OCI-LY7 (cell line): ENCODE measurements at regions not wholly inside any gene's neighbourhood (a gene's known extent, or its start where the extent isn't known, plus 50 kb on each side); places are given as distances from the start of the nearest gene placed in this dataset.

ENCODE experiments used
- BruUV-seq: library from RNA; stranded (reverse); fragments of 400-500 nt; replicated peaks from 2 replicates; lab custom pipeline; 2021; lab: Mats Ljungman, UMichigan
- CTCF ChIA-PET: fragments of 300-600 bp; sonication (Branson Sonifier 250); formaldehyde crosslinking; loops from one replicate; lab custom pipeline; 2022; ENCODE audit warnings: antibody characterized with exemption; ENCODE audit not compliant: unreplicated experiment; lab: Charles Lee
- POLR2A ChIA-PET: fragments of 300-600 bp; sonication (Branson Sonifier 250); formaldehyde crosslinking; loops from one replicate; lab custom pipeline; 2022; ENCODE audit warnings: antibody characterized with exemption; lab: Charles Lee
- DNase-seq: peaks from one replicate; pipeline ENCODE4 v3.0.0-alpha.2; 2015; ENCODE audit warnings: low spot score
- H2AFZ ChIP-seq: fragments of 200-600 bp; sonication (generic), shearing (Covaris generic); 2 replicates; pipeline ENCODE4 v1.6.1; 2014; ENCODE audit warnings: mild to moderate bottlenecking, antibody characterized with exemption, low read length, moderate library complexity
- H3K27ac ChIP-seq: fragments of 200-600 bp; sonication (generic); 2 replicates; pipeline ENCODE4 v1.5.1; 2014; ENCODE audit warnings: mixed run types, low read depth, mild to moderate bottlenecking, moderate library complexity, low read length, inconsistent platforms; ENCODE audit not compliant: poor library complexity, severe bottlenecking
- H3K36me3 ChIP-seq: fragments of 200-600 bp; sonication (generic); 2 replicates; pipeline ENCODE4 v1.6.1; 2014; ENCODE audit warnings: mild to moderate bottlenecking, antibody characterized with exemption, low read length, moderate library complexity, mixed read lengths; ENCODE audit not compliant: insufficient read depth
- H3K4me1 ChIP-seq: fragments of 200-600 bp; sonication (generic); 2 replicates; pipeline ENCODE4 v1.5.1; 2014; ENCODE audit warnings: mild to moderate bottlenecking, low read length; ENCODE audit not compliant: insufficient read depth, poor library complexity, severe bottlenecking
- H3K4me2 ChIP-seq: fragments of 200-600 bp; sonication (generic); 2 replicates; pipeline ENCODE4 v1.6.1; 2014; ENCODE audit warnings: mild to moderate bottlenecking, low read length
- H3K4me3 ChIP-seq: fragments of 200-600 bp; sonication (generic); 2 replicates; pipeline ENCODE4 v1.5.1; 2014; ENCODE audit warnings: mild to moderate bottlenecking, low read depth, low read length; ENCODE audit not compliant: poor library complexity, severe bottlenecking
- H3K79me2 ChIP-seq: fragments of 200-600 bp; sonication (generic); 2 replicates; pipeline ENCODE4 v1.6.1; 2016; ENCODE audit warnings: low read depth, mild to moderate bottlenecking, low read length, moderate library complexity, mixed read lengths; ENCODE audit not compliant: insufficient read depth
- H3K9me2 ChIP-seq: fragments of 200-600 bp; sonication (generic); 2 replicates; pipeline ENCODE4 v1.6.1; 2016; ENCODE audit warnings: mild to moderate bottlenecking, low read length, mixed read lengths; ENCODE audit not compliant: insufficient read depth
- H3K9me3 ChIP-seq: fragments of 200-600 bp; sonication (generic); 2 replicates; pipeline ENCODE4 v1.6.1; 2014; ENCODE audit warnings: mild to moderate bottlenecking, mixed run types, low read length, mixed read lengths
- H4K20me1 ChIP-seq: fragments of 200-600 bp; sonication (generic); 2 replicates; pipeline ENCODE4 v1.6.1; 2014; ENCODE audit warnings: mild to moderate bottlenecking, antibody characterized with exemption, low read length, moderate library complexity, mixed read lengths; ENCODE audit not compliant: insufficient read depth
- EZH2phosphoT487 ChIP-seq: fragments of 200-600 bp; sonication (generic); IDR thresholded peaks from 2 replicates; pipeline ENCODE4 v1.6.1; 2018; ENCODE audit warnings: low read depth, borderline replicate concordance, mild to moderate bottlenecking, mixed run types, antibody characterized with exemption, low read length, moderate library complexity, mixed read lengths
- intact Hi-C: fragments of 100-400 bp; cut with micrococcal nuclease; formaldehyde crosslinking; loops from one replicate; pipeline ENCODE4 v1.10.0; 2022; ENCODE audit not compliant: unreplicated experiment
- TF ChIP-seq, protein P1 (sequence below): fragments of 200-600 bp; sonication (generic); conservative IDR thresholded peaks from 2 replicates; pipeline ENCODE4 v1.5.1; 2014; ENCODE audit warnings: mild to moderate bottlenecking, antibody characterized with exemption, low read length, moderate library complexity, mixed read lengths

DNA sequence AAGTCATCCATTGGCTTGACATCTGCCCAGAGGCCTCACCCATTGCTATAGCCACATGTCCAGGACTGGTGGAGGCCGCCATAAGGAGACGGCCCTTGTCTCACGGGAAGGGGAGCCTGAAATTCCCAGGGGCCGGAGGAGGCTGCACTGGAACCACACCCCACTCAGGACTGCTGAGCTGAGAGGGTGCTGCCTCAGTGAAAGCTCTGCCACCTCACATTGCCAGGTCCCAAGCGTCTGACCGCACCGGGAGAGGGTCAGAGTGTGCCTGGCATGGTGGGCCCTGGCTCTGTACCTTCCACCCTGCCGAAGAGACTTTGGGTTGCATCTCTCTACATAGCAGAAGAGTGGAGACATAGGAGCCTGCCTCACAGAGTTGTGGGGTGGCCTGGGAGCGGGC, 134.1 kb upstream of the GLI2 start:
- no peak overlapping the region for H2AFZ ChIP-seq
- no peaks in the 10 kb centered on the region for H3K9me3 ChIP-seq
- no peak overlapping the region for H3K4me3 ChIP-seq
- no peak overlapping the region for H3K4me2 ChIP-seq
- no peaks in the 10 kb centered on the region for H3K79me2 ChIP-seq
- no peaks in the 10 kb centered on the region for H4K20me1 ChIP-seq
- BruUV-seq: no TSS peak
- DNase-seq: no peak
- intact Hi-C loops: no loop called here
- ChIA-PET POLR2A (no interaction called here), CTCF (no interaction called here)
- no peak overlapping the region for H3K27ac ChIP-seq
- H3K9me2 ChIP-seq: no peaks in the 10 kb centered on the region
- TF ChIP-seq, protein P1, sequence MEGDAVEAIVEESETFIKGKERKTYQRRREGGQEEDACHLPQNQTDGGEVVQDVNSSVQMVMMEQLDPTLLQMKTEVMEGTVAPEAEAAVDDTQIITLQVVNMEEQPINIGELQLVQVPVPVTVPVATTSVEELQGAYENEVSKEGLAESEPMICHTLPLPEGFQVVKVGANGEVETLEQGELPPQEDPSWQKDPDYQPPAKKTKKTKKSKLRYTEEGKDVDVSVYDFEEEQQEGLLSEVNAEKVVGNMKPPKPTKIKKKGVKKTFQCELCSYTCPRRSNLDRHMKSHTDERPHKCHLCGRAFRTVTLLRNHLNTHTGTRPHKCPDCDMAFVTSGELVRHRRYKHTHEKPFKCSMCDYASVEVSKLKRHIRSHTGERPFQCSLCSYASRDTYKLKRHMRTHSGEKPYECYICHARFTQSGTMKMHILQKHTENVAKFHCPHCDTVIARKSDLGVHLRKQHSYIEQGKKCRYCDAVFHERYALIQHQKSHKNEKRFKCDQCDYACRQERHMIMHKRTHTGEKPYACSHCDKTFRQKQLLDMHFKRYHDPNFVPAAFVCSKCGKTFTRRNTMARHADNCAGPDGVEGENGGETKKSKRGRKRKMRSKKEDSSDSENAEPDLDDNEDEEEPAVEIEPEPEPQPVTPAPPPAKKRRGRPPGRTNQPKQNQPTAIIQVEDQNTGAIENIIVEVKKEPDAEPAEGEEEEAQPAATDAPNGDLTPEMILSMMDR: no peak
- no peak for TF ChIP-seq EZH2phosphoT487
- H3K4me1 ChIP-seq: no peaks in the 10 kb centered on the region
- no peaks in the 10 kb centered on the region for H3K36me3 ChIP-seq

DNA sequence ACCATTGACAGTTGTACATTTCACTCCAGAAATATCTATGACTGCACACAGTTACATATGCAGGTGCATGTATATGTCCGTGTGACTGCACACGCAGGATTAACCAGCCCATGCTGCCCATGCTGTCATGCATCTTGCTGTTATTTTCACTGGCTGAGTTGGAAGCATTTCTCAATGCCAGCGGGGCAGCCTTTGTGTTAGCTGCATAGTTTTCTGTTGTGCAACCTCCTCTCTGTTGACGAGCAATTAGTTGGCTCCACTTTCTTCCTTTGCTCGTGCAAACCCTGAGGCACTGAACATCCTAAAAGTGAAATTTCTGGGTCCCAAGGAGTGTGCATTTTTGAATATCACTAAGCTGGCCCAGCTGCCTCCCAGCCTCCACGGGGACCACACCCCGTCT, 133.4 kb upstream of the GLI2 start:
- no peaks in the 10 kb centered on the region for H3K36me3 ChIP-seq
- no TSS peak for BruUV-seq
- no peaks in the 10 kb centered on the region for H3K9me2 ChIP-seq
- no peak overlapping the region for H2AFZ ChIP-seq
- TF ChIP-seq EZH2phosphoT487: no peak
- TF ChIP-seq, protein P1: no peak
- no peak overlapping the region for H3K4me3 ChIP-seq
- no peaks in the 10 kb centered on the region for H4K20me1 ChIP-seq
- ChIA-PET POLR2A (no interaction called here), CTCF (no interaction called here)
- no peak for DNase-seq
- H3K27ac ChIP-seq: no peak overlapping the region
- intact Hi-C loops: no loop called here
- H3K9me3 ChIP-seq: no peaks in the 10 kb centered on the region
- H3K4me1 ChIP-seq: no peaks in the 10 kb centered on the region
- H3K79me2 ChIP-seq: no peaks in the 10 kb centered on the region
- H3K4me2 ChIP-seq: no peak overlapping the region

DNA sequence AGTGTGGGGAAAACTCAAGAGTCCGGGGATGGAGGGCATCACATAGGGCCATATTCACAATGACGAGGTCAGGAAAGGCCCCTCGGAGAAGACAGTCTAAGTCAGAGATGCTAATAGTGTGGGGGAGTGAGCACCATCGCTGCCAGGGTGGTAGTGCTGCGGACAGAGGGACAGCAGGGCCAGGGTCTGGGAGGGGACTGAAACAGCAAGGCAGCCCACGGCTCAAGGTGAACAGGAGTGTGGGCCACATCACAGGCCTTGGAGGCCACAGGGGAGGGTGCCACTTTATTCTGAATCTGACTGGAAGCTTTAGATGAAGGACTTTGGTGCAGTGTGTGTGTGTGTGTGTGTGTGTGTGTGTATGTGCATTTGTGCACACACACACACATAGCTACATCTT, 130.9 kb upstream of the GLI2 start:
- H3K4me2 ChIP-seq: no peak overlapping the region
- DNase-seq: no peak
- CTCF ChIA-PET: no interaction called here

More for the DNA sequence above, 130.9 kb upstream of the GLI2 start:
- Histone ChIP-seq H3K4me3 (no peak overlapping the region), H4K20me1 (no peaks in the 10 kb centered on the region), H3K36me3 (no peaks in the 10 kb centered on the region), H3K27ac (no peak overlapping the region), H2AFZ (no peak overlapping the region), H3K9me2 (no peaks in the 10 kb centered on the region), H3K9me3 (no peaks in the 10 kb centered on the region), H3K4me1 (no peaks in the 10 kb centered on the region), H3K79me2 (no peaks in the 10 kb centered on the region)
- BruUV-seq: no TSS peak
- intact Hi-C loops: no loop called here
- POLR2A ChIA-PET: interaction anchor here (1.3 kb wide), 1 partner anchor 76 kb away, joined by 5 read pairs; no protein-coding TSS in a partner anchor
- TF ChIP-seq EZH2phosphoT487: no peak
- TF ChIP-seq, protein P1: no peak
